NCI-H146 treated with DMSO at 0.1 percent for 48 hours (cell line): ENCODE measurements at regions not wholly inside any gene's neighbourhood (a gene's known extent, or its start where the extent isn't known, plus 50 kb on each side); places are given as distances from the start of the nearest gene placed in this dataset.
"Not testable (repeated sequence)": the region's sequence is repeated elsewhere in the genome, so short reads cannot be mapped to it uniquely, and the experiment has no call there.

Experiments
- DNase-seq: peaks from one replicate; lab custom pipeline; 2025; ENCODE audit not compliant: unreplicated experiment; lab: John Stamatoyannopoulos, UW

DNA sequence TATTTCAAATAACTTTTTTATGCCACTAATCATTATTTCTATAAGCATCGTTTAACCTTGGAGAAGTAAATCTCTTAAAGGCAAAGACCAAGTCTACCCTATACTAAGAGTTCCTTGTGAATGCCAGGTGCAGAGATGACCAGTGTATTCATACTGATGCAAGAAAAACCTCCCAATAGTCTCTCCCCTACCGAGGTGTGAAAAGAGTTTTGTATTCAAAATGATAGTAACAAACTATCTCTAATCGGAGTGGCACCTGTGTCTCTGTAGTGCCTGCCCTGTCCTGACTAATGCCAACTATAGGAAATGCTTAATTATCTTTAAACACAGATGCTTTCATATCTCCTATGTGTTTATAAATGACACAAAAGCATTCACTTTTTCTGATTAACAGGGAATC lies 798.5 kb downstream of the TRIB2 start:
- DNase-seq, result no peak

DNA sequence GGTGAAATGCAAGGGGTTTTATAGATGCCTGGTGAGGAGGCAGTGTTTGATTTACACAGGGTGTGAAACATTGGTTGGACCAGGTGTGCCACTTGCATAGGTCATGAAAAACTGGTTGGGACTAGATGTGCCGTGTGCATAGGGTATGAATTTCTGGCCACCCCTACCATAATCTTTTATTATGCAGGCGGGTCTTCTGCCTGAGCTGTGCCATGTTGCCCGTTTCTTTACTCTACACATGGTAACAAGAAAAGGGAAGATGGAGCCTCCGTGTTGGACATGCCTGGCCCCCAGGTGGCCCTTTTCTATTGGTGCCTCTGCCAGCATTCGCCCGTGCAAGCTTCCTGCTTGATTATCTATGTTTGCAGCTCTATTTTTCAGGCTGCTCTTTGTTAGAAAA lies 805.4 kb downstream of the TRIB2 start:
- no peak for DNase-seq

GRCh38 chr2:13522917-13523821 lies 806.4 kb downstream of the TRIB2 start:
- no peak for DNase-seq

GRCh38 chr2:13524492-13524891 lies 807.8 kb downstream of the TRIB2 start:
- DNase-seq, result no peak

- not testable (repeated sequence) for DNase-seq
Measured at GRCh38 chr2:13531735-13532410, 815.1 kb downstream of the TRIB2 start.

DNA sequence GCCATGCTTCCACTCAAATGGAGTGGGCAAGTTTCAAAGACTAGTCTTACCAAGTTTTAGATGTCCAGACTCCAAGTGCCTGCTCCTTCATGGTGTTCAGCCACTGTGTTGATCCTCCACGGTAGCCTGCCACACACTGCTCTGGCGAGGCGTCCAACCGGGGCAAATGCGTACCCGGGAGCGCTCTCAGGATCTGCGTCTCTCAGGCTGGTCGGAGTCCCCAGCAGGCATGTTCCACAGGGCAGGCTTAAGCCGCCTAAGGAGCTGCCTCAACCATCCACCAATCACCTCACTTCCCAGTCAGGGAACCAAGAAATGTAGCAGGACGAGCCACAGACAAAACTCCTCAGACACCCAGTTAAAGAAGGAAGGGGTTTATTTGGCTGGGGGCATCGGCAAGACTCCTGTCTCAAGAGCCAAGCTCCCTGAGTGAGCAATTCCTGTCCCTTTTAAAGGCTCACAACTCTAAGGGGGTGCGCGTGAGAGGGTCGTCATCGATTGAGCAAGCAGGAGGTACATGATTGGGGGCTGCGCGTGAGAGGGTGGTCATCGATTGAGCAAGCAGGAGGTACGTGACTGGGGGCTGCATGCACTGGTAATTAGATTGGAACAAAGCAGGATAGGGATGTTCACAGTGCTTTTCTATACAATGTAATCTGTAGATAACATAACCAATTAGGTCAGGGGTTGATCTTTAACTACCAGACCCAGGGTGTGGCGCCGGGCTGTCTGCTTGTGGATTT lies 816.2 kb downstream of the TRIB2 start:
- not testable (repeated sequence) for DNase-seq

DNA sequence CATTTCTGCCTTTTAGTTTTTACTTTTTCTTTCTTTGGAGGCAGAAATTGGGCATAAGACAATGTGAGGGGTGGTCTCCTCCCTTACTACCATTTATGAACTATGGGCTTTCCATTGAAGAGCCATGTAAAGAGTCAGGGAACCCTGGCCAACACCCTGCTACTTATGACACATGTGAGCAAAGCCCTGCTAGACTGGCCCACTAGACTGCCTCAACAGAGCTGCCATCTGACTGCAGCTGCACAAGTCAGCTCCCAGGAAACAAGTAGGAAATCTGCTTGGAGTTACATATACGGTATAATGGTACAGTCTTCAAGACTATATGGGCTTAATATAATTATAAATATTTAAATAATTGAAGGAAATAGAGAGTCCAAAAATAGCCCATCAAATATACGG lies 816.8 kb downstream of the TRIB2 start:
- DNase-seq, result no peak

DNA sequence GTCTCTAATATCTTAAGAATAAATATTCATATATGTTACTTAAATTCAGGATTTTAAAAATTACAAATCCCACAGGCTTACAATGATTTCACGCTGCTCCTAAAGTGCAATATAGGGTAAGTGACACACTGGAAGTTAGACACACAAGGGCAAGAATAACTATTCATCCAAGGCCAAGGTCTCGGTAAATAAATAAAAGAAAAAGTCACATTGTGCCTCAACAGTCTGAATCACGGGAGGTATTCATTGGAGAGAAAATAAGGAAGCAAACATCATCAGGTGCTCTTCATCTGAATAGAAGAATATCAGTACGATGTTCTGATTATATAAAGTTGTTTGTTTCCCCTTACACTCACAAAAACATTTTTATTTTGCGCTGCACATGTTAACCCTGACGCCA lies 820.2 kb downstream of the TRIB2 start:
- DNase-seq, result no peak

DNA sequence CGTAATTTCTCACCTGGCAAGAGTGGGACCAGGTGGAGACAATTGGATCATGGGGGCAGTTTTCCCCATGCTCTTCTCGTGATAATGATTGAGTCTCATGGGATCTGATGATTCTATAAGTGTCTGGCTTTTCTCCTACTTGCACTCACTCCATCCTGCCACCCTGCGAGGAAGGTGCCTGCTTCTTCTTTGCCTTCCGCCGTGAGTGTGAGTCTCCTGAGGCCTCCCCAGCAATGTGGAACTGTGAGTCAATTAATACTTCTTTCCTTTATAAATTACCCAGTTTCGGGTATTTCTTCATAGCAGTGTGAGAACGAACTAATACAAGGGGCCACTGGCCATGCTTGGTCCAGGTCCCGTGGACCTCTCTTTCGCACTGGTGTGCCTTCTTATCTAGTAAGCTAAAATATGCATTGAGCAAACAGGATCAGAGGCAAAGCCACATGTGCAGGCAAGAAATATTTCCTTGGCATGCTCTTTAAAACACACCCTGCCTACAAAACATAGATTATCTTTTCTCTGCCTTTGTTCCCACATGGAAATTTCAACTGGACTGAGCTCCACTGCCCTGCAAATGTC lies 821.1 kb downstream of the TRIB2 start:
- DNase-seq, result no peak

DNA sequence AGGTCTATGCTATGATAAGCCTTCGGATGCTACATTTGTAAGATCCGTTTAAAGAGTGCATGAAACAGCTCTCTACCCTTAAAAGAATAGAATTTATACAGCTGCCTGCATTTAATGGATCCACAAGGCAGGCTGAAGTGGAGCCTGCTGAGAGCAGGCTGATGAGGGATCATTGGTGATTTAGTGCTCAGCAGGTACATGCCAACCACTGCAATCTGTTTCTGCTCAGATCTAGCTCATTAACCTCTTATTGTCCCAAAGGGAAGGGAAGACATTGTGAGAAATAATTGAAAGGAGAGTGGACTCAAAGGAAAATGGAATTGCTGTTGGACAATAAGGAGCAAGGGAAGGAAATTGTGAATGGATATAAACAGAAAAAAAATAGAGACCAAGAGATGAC lies 822.6 kb downstream of the TRIB2 start:
- DNase-seq, result no peak

DNA sequence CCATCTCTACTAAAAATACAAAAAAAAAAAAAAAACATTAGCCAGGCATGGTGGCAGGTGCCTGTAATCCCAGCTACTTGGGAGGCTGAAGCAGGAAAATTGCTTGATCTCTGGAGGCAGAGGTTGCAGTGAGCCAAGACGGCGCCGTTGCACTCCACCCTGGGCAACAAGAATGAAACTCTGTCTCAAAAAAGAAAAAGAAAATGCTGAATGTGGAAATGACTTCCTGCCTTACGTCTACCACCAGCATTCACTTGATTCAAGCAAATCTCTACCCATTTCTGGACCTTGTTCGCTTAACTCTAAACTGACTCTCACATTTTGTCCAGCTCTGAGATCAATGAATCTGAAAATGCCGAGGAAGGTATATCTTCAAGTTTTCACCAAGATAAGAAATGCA lies 825.3 kb downstream of the TRIB2 start:
- no peak for DNase-seq

- DNase-seq, result no peak
Measured at GRCh38 chr2:13542642-13543041, 825.9 kb downstream of the TRIB2 start.

- no peak for DNase-seq
Measured at GRCh38 chr2:13543550-13543949, 826.8 kb downstream of the TRIB2 start.

GRCh38 chr2:13545320-13545719 lies 828.6 kb downstream of the TRIB2 start:
- DNase-seq, result no peak

GRCh38 chr2:13546131-13546530 lies 829.4 kb downstream of the TRIB2 start:
- DNase-seq, result no peak

DNA sequence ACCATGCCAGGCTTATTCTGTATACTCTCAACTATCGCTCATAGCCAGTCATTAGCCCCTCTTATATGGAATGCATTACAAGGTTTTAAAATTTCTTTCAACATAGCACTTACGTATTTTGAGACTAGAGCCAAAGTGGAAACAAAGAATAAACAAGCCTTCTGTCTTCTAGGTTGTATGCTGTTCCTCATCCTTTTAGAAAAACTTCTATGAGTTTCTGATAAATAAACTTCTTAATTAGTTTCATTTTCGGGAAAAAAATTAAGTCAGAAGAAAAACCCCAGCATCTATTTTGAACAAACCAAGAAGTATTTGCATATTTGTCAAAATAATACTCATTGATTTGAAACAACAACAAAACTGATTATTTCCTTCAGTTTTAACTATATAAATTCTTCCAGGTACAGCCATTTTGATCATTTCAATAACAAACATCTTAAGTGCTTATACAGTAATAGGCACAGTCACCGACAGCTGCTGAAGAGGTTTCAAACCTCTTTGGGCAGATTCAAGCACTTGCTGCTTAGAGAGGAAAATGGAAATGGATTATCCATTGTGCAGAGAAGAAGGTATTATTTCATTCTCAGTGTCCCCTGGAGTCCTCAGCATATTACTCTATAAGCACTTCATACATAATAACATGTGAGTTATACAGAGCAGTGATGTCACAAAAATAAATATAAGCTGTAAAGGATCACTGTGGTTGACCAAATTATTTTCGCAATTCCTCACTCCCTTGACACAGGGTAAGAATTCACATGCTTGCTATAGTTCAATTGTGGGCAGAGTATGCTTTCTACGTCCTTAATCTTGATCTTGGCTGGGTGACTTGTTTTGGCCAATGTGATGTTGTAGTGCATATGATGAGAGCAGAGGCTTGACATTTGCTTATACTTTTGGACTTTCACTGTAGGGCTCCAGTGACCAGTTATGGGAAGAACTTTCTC lies 833.8 kb downstream of the TRIB2 start:
- no peak for DNase-seq

DNA sequence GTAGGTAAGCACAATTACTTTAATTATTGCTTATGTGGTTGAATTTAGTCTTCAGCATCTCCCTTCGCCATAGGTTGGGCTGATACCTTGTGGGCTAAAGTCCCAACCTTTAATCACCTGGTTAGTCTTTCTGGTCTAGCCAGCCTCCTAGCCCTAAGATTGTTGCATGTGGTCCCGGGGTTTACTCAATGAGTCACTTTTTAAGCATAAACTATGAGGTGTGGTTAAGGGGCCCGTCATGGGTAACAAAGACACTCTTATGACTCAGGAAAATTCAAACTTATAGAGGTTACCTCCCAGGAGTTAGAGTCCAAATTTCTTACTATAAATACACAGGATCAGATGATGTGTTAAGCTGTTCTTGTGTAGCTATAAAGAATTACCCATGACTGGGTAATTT lies 841.6 kb downstream of the TRIB2 start:
- no peak for DNase-seq

GRCh38 chr2:13560322-13560721 lies 843.6 kb downstream of the TRIB2 start:
- no peak for DNase-seq

- DNase-seq, result no peak
Measured at GRCh38 chr2:13572466-13572865, 855.7 kb downstream of the TRIB2 start.

- DNase-seq, result no peak
Measured at GRCh38 chr2:13574831-13575230, 858.1 kb downstream of the TRIB2 start.
